Spleen (tissue), 7 donors: ENCODE measurements at regions not wholly inside any gene's neighbourhood (a gene's known extent, or its start where the extent isn't known, plus 50 kb on each side); places are given as distances from the start of the nearest gene placed in this dataset.

ENCODE experiments used
- POLR2A ChIP-seq, 3 donors: fragments of 450-650 bp; IDR thresholded peaks; one replicate each; pipeline ENCODE4 v1.5.1; 2017; ENCODE audit warnings: antibody characterized with exemption in 3 of 3, mild to moderate bottlenecking in 1 of 3
- TF ChIP-seq, protein P1 (sequence below), 11 experiments: fragments of 200-600 bp in 7 of 11; fragments of 450-650 bp in 4 of 11; sonication (generic) in 4 of 11; IDR thresholded peaks in 8 of 11; conservative IDR thresholded peaks in 3 of 11; 1 replicate in 7 of 11; 2 replicates in 4 of 11; pipeline versions ENCODE4 v1.4.0 to v1.8.0; 2016 to 2021; ENCODE audit warnings: antibody characterized with exemption in 11 of 11, inconsistent platforms in 4 of 11, mild to moderate bottlenecking in 1 of 11
- donor health status: DM: no; HTN: no; CAD: no; lungs with moderate emphysema.
- donor health status: DM: no; HTN: no; CAD: no.
- donor health status: DM: no; HTN: no; CAD: no.

DNA sequence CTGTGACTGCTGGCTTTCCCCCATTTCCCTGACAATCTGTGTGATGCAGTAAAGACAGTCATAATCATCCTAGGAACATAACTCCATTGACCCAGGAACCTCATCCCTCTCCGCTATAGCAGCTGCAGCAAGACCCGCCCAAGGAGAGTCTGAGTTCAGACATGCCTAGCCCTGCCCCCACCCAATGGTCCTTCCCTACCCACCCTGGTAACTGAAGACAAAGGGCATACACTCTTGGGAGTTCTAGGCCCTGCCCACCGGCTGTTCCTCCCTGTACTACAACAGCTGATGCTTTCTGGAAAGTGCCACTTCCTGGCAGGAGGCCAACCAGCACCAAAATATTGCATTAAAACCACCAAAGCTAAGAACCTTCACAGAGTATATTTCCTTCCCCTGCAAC lies 1035.6 kb downstream of the C4orf33 start:
- no peak for TF ChIP-seq POLR2A (IDR thresholded peaks at IDR 0.05)
- TF ChIP-seq, protein P1, sequence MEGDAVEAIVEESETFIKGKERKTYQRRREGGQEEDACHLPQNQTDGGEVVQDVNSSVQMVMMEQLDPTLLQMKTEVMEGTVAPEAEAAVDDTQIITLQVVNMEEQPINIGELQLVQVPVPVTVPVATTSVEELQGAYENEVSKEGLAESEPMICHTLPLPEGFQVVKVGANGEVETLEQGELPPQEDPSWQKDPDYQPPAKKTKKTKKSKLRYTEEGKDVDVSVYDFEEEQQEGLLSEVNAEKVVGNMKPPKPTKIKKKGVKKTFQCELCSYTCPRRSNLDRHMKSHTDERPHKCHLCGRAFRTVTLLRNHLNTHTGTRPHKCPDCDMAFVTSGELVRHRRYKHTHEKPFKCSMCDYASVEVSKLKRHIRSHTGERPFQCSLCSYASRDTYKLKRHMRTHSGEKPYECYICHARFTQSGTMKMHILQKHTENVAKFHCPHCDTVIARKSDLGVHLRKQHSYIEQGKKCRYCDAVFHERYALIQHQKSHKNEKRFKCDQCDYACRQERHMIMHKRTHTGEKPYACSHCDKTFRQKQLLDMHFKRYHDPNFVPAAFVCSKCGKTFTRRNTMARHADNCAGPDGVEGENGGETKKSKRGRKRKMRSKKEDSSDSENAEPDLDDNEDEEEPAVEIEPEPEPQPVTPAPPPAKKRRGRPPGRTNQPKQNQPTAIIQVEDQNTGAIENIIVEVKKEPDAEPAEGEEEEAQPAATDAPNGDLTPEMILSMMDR (IDR thresholded peaks at IDR 0.05 in 8 of 11, conservative IDR thresholded peaks at IDR 0.05 in 3 of 11) = no peak
